K562 (cell line): ENCODE measurements at regions not wholly inside any gene's neighbourhood (a gene's known extent, or its start where the extent isn't known, plus 50 kb on each side); places are given as distances from the start of the nearest gene placed in this dataset.

Experiments used
- ATAC-seq: fragments of 200-7000 bp; cut with Tn5 transposase; 3 replicates; pipeline ENCODE4 v1.9.1; 2020; ENCODE audit warnings: moderate library complexity
- BruUV-seq: library from RNA; stranded (reverse); fragments of 400-500 nt; replicated peaks from 2 replicates; lab custom pipeline; 2021; lab: Mats Ljungman, UMichigan
- CTCF ChIA-PET: fragments of 300-600 bp; formaldehyde crosslinking; extraction: SDS; loops from one replicate; lab custom pipeline; 2021; ENCODE audit warnings: low intra/inter-chr PET ratio; lab: Yijun Ruan, JAX
- POLR2A ChIA-PET: fragments of 300-600, 350-650 bp; sonication (Branson Sonifier 250); formaldehyde crosslinking; extraction: SDS; loops from one replicate; lab custom pipeline; 2021; ENCODE audit warnings: antibody characterized with exemption, inconsistent platforms; lab: Yijun Ruan, JAX
- DNase-seq, 4 experiments: peaks; one replicate each; pipeline versions ENCODE4 v3.0.0 to v3.0.0-alpha.2; 2011 to 2018; ENCODE audit warnings: low spot score in 3 of 4, mixed read lengths in 3 of 4; ENCODE audit errors: extremely low read depth in 1 of 4
- FAIRE-seq: peaks from 2 replicates; lab custom pipeline; 2011; peaks lifted over from hg19 to GRCh38; lab: Jason Lieb, UNC
- H2AFZ ChIP-seq: 2 replicates; pipeline ENCODE4 v1.6.0; 2011; ENCODE audit warnings: low read depth, low read length, control low read depth, inconsistent platforms
- H3K27ac ChIP-seq: fragments of 200-600 bp; 3 replicates; pipeline ENCODE4 v1.8.0; 2011; ENCODE audit warnings: low read depth, mild to moderate bottlenecking, control low read depth, inconsistent platforms, low read length, moderate library complexity, mixed read lengths; ENCODE audit errors: extremely low read depth
- H3K27me3 ChIP-seq, 2 experiments: fragments of 300-600 bp in 1 of 2; 2 replicates in 1 of 2; 3 replicates in 1 of 2; pipeline versions ENCODE4 v1.6.0 to v1.8.0; 2011; ENCODE audit warnings: inconsistent platforms in 2 of 2, low read length in 2 of 2, mild to moderate bottlenecking in 1 of 2, mixed read lengths in 1 of 2, moderate library complexity in 1 of 2; ENCODE audit not compliant: control insufficient read depth in 2 of 2, insufficient read depth in 2 of 2
- H3K36me3 ChIP-seq: fragments of 300-600 bp; 3 replicates; pipeline ENCODE4 v1.8.0; 2011; ENCODE audit warnings: mild to moderate bottlenecking, low read length, inconsistent platforms; ENCODE audit not compliant: control insufficient read depth, insufficient read depth
- H3K4me1 ChIP-seq, 2 experiments: fragments of 200-600 bp in 1 of 2; replicated peaks in 1 of 2; 2 replicates in 1 of 2; 3 replicates in 1 of 2; pipeline versions ENCODE4 v1.5.1 to v1.8.0; 2011; ENCODE audit warnings: inconsistent platforms in 2 of 2, low read length in 2 of 2, mild to moderate bottlenecking in 1 of 2, mixed read lengths in 1 of 2, moderate library complexity in 1 of 2; ENCODE audit not compliant: control insufficient read depth in 2 of 2, insufficient read depth in 2 of 2
- H3K4me2 ChIP-seq: 2 replicates; pipeline ENCODE4 v1.6.1; 2011; ENCODE audit warnings: low read length, control low read depth, inconsistent platforms, mixed read lengths; ENCODE audit not compliant: insufficient read depth
- H3K4me3 ChIP-seq: fragments of 200-600 bp; sonication (generic), shearing (Covaris generic); 2 replicates; pipeline ENCODE4 v1.5.1; 2016; ENCODE audit warnings: control low read depth, inconsistent platforms
- H3K79me2 ChIP-seq: fragments of 200-600 bp; 3 replicates; pipeline ENCODE4 v1.8.0; 2011; ENCODE audit warnings: low read length, inconsistent platforms; ENCODE audit not compliant: control insufficient read depth, insufficient read depth
- H3K9ac ChIP-seq, 2 experiments: 2 replicates each; pipeline versions ENCODE4 v1.6.0 to v1.6.1; 2011; ENCODE audit warnings: low read depth in 2 of 2, low read length in 2 of 2, control low read depth in 1 of 2, inconsistent platforms in 1 of 2, mild to moderate bottlenecking in 1 of 2, mixed read lengths in 1 of 2; ENCODE audit not compliant: insufficient read depth in 1 of 2
- H3K9me1 ChIP-seq: one replicate; pipeline ENCODE4 v1.6.0; 2011; ENCODE audit warnings: inconsistent platforms, mild to moderate bottlenecking, low read length, moderate library complexity; ENCODE audit not compliant: control insufficient read depth, insufficient read depth
- H3K9me3 ChIP-seq: replicated peaks from 2 replicates; pipeline ENCODE4 v1.5.1; 2011; ENCODE audit warnings: low read depth, low read length, inconsistent platforms; ENCODE audit not compliant: control insufficient read depth, insufficient read depth
- H4K20me1 ChIP-seq: replicated peaks from 2 replicates; pipeline ENCODE4 v1.6.1; 2011; ENCODE audit warnings: low read length, inconsistent platforms, mixed read lengths; ENCODE audit not compliant: control insufficient read depth, insufficient read depth
- KDM1A ChIP-seq, 2 experiments: fragments of 450-650 bp; IDR thresholded peaks; 2 replicates each; pipeline ENCODE4 v1.6.1; 2016; ENCODE audit warnings: mild to moderate bottlenecking in 2 of 2
- MAFK ChIP-seq: IDR thresholded peaks from 2 replicates; pipeline ENCODE4 v1.6.1; 2011; ENCODE audit warnings: low read length, improper control_type of control experiment
- MED1 ChIP-seq: sonication (generic); formaldehyde crosslinking; IDR thresholded peaks from 2 replicates; pipeline ENCODE4 v1.8.1; 2023; ENCODE audit warnings: missing genetic modification reagents, borderline replicate concordance
- POLR2G ChIP-seq: fragments of 200-400 bp; formaldehyde crosslinking; IDR thresholded peaks from 2 replicates; pipeline ENCODE4 v1.6.1; 2017; ENCODE audit warnings: low read depth, mild to moderate bottlenecking, antibody characterized with exemption, low read length, moderate library complexity
- PRPF4 ChIP-seq: fragments of 200-400 bp; formaldehyde crosslinking; IDR thresholded peaks from one replicate; pipeline ENCODE4 v1.6.1; 2017; ENCODE audit warnings: low read length, low read depth, mild to moderate bottlenecking; ENCODE audit not compliant: insufficient read depth, poor library complexity, severe bottlenecking
- THAP12 ChIP-seq: fragments of 250-450 bp; sonication (Bioruptor Pico); IDR thresholded peaks from 2 replicates; pipeline ENCODE4 v1.9.0; 2021; ENCODE audit warnings: mild to moderate bottlenecking, inconsistent platforms
- ZBTB26 ChIP-seq: fragments of 450-650 bp; formaldehyde crosslinking; IDR thresholded peaks from 2 replicates; pipeline ENCODE4 v1.4.0; 2022; ENCODE audit warnings: missing genetic modification characterization
- ZNF174 ChIP-seq: fragments of 250-450 bp; sonication (Bioruptor Pico); IDR thresholded peaks from 2 replicates; pipeline ENCODE4 v1.4.0; 2020; ENCODE audit warnings: mild to moderate bottlenecking
- WGBS: fragments of 100-300 bp; shearing (Covaris generic); methylation state at CpG from one replicate; pipeline ENCODE4 v1.1.6; 2016; ENCODE audit warnings: low coverage, mixed read lengths; ENCODE audit not compliant: insufficient coverage; ENCODE audit errors: missing lambda C conversion rate; 5-methylcytosine and 5-hydroxymethylcytosine counted together
- in situ Hi-C: fragments of 300-500 bp; cut with MboI; formaldehyde crosslinking; loops from 4 replicates; pipeline ENCODE4 v1.15.0; 2018; ENCODE audit warnings: inconsistent platforms, mixed read lengths
- intact Hi-C: fragments of 100-400 bp; cut with micrococcal nuclease; formaldehyde crosslinking; loops from 2 replicates; pipeline ENCODE4 v1.14.2; 2022
- TF ChIP-seq, protein P1 (sequence below): sonication (generic); formaldehyde crosslinking; IDR thresholded peaks from 2 replicates; pipeline ENCODE4 v1.8.0; 2023; ENCODE audit warnings: missing genetic modification reagents, mild to moderate bottlenecking, borderline replicate concordance

DNA sequence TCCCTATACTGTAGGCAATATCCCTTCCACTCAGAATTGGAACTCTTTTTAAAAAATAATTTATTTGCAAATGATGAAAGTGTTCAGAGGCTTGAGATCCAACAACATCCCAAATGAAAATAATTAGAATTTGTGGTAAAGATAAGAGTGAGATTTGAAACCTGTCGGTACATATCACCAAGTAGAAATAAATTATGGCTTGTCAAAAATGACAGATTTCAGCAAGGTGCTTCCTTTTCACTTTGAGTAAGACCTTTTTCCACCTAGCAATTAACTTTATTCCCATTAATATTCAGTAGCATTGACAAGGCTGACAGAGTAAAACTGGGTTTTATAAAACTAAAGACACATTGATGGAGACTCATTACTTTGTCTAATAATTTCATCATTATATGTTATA is 107.7 kb upstream of the PRKD1 start:
- no peaks in the 10 kb centered on the region for H3K4me1 ChIP-seq
- intact Hi-C loops, result no loop called here
- no peak for TF ChIP-seq POLR2G
- no peak for TF ChIP-seq KDM1A (IDR thresholded peaks at IDR 0.05)
- TF ChIP-seq MAFK, result no peak
- no peak for TF ChIP-seq ZNF174 (CRISPR knock-in tag)
- TF ChIP-seq MED1 (CRISPR knock-in tag), result no peak
- no peak for TF ChIP-seq ZBTB26 (CRISPR knock-in tag)
- TF ChIP-seq, protein P1, sequence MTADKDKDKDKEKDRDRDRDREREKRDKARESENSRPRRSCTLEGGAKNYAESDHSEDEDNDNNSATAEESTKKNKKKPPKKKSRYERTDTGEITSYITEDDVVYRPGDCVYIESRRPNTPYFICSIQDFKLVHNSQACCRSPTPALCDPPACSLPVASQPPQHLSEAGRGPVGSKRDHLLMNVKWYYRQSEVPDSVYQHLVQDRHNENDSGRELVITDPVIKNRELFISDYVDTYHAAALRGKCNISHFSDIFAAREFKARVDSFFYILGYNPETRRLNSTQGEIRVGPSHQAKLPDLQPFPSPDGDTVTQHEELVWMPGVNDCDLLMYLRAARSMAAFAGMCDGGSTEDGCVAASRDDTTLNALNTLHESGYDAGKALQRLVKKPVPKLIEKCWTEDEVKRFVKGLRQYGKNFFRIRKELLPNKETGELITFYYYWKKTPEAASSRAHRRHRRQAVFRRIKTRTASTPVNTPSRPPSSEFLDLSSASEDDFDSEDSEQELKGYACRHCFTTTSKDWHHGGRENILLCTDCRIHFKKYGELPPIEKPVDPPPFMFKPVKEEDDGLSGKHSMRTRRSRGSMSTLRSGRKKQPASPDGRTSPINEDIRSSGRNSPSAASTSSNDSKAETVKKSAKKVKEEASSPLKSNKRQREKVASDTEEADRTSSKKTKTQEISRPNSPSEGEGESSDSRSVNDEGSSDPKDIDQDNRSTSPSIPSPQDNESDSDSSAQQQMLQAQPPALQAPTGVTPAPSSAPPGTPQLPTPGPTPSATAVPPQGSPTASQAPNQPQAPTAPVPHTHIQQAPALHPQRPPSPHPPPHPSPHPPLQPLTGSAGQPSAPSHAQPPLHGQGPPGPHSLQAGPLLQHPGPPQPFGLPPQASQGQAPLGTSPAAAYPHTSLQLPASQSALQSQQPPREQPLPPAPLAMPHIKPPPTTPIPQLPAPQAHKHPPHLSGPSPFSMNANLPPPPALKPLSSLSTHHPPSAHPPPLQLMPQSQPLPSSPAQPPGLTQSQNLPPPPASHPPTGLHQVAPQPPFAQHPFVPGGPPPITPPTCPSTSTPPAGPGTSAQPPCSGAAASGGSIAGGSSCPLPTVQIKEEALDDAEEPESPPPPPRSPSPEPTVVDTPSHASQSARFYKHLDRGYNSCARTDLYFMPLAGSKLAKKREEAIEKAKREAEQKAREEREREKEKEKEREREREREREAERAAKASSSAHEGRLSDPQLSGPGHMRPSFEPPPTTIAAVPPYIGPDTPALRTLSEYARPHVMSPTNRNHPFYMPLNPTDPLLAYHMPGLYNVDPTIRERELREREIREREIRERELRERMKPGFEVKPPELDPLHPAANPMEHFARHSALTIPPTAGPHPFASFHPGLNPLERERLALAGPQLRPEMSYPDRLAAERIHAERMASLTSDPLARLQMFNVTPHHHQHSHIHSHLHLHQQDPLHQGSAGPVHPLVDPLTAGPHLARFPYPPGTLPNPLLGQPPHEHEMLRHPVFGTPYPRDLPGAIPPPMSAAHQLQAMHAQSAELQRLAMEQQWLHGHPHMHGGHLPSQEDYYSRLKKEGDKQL, result no peak
- TF ChIP-seq PRPF4, result no peak
- TF ChIP-seq THAP12 (CRISPR knock-in tag), result no peak
- no peak overlapping the region for H3K27ac ChIP-seq
- no peak overlapping the region for H3K4me3 ChIP-seq
- ATAC-seq (no peak), DNase-seq (no peak), FAIRE-seq (no peak)
- H2AFZ ChIP-seq, result no peak overlapping the region
- no peaks in the 10 kb centered on the region for H3K9me3 ChIP-seq
- POLR2A ChIA-PET, result no interaction called here
- 0% methylated on average over 1 of the region's 1 CpG for WGBS
- CTCF ChIA-PET, result no interaction called here
- no peaks in the 10 kb centered on the region for H3K36me3 ChIP-seq
- no peaks in the 10 kb centered on the region for H4K20me1 ChIP-seq
- H3K9me1 ChIP-seq, result no peaks in the 10 kb centered on the region
- in situ Hi-C loops, result no loop called here
- no peak overlapping the region for H3K4me2 ChIP-seq
- H3K27me3 ChIP-seq, result no peaks in the 10 kb centered on the region
- no TSS peak for BruUV-seq
- H3K79me2 ChIP-seq, result no peaks in the 10 kb centered on the region
- H3K9ac ChIP-seq, result no peak overlapping the region
